ENCODE measurements at regions not wholly inside any gene's neighbourhood (a gene's known extent, or its start where the extent isn't known, plus 50 kb on each side); places are given as distances from the start of the nearest gene placed in this dataset. TPM values are rescaled to one million over a fixed set of nuclear protein-coding genes. Genes with fewer than 3 reads are reported as not detected.

GRCh38 chr5:149429839-149430721 is 51.0 kb upstream of the IL17B start:
- ATAC-seq (no peak), DNase-seq (no peak)
- TF ChIP-seq, protein P1, sequence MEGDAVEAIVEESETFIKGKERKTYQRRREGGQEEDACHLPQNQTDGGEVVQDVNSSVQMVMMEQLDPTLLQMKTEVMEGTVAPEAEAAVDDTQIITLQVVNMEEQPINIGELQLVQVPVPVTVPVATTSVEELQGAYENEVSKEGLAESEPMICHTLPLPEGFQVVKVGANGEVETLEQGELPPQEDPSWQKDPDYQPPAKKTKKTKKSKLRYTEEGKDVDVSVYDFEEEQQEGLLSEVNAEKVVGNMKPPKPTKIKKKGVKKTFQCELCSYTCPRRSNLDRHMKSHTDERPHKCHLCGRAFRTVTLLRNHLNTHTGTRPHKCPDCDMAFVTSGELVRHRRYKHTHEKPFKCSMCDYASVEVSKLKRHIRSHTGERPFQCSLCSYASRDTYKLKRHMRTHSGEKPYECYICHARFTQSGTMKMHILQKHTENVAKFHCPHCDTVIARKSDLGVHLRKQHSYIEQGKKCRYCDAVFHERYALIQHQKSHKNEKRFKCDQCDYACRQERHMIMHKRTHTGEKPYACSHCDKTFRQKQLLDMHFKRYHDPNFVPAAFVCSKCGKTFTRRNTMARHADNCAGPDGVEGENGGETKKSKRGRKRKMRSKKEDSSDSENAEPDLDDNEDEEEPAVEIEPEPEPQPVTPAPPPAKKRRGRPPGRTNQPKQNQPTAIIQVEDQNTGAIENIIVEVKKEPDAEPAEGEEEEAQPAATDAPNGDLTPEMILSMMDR (IDR thresholded peaks at IDR 0.05), result no peak
- H3K36me3 Mint-ChIP-seq (ENCODE audit: low read depth), result no peaks in the 10 kb centered on the region
- H3K4me3 Mint-ChIP-seq, result no peak overlapping the region
- intact Hi-C loops (cut with micrococcal nuclease), result loop anchor here (5.0 to 10.0 kb wide), 2 partner anchors 48 to 115 kb away; no protein-coding TSS in a partner anchor
- no peaks in the 10 kb centered on the region for H3K9me3 Mint-ChIP-seq
- no peak overlapping the region for H3K27ac Mint-ChIP-seq
- H3K4me1 Mint-ChIP-seq (ENCODE audit: low read depth), result peaks cover 7% of the 10 kb centered on the region
- ChIA-PET CTCF (interaction anchor here (0.7 to 2.4 kb wide), 6 partner anchors 10 to 113 kb away, joined by 3 to 8 read pairs (median 4); no protein-coding TSS in a partner anchor), POLR2A (interaction anchor here (1.2 kb wide), 1 partner anchor 38 kb away, joined by 4 read pairs; no protein-coding TSS in a partner anchor)
- H3K27me3 Mint-ChIP-seq, result no peaks in the 10 kb centered on the region

Small RNA genes in the stretch of these regions (microRNA-seq; reads per million reads assigned to microRNA genes)
- gene MIR145 (ENCODE audit: borderline microRNAs expressed, borderline replicate concordance), result not detected
